IMR-90 (cell line): ENCODE measurements at regions not wholly inside any gene's neighbourhood (a gene's known extent, or its start where the extent isn't known, plus 50 kb on each side); places are given as distances from the start of the nearest gene placed in this dataset.

Experiments used
- ATAC-seq: fragments of 200-7000 bp; cut with Tn5 transposase; 2 replicates; pipeline ENCODE4 v1.9.1; 2020; ENCODE audit warnings: low read depth, mild to moderate bottlenecking, moderate library complexity
- BruUV-seq: library from RNA; stranded (reverse); fragments of 400-500 nt; replicated peaks from 2 replicates; lab custom pipeline; 2021; lab: Mats Ljungman, UMichigan
- CTCF ChIA-PET: fragments of 300-600 bp; formaldehyde crosslinking; extraction: SDS; loops from one replicate; lab custom pipeline; 2021; ENCODE audit warnings: antibody characterized with exemption; lab: Yijun Ruan, JAX
- POLR2A ChIA-PET: fragments of 300-600 bp; sonication (Branson Sonifier 250); formaldehyde crosslinking; loops from one replicate; lab custom pipeline; 2022; ENCODE audit warnings: antibody characterized with exemption; ENCODE audit not compliant: unreplicated experiment; lab: Charles Lee
- DNase-seq: peaks from one replicate; pipeline ENCODE4 v3.0.0; 2013
- H2AFZ ChIP-seq: replicated peaks from 2 replicates; pipeline ENCODE3; 2013; ENCODE audit warnings: low read length, mild to moderate bottlenecking; ENCODE audit not compliant: poor library complexity
- H2AK5ac ChIP-seq: 2 replicates; pipeline ENCODE4 v1.6.1; 2013; ENCODE audit warnings: low read depth, low read length, inconsistent platforms
- H2AK9ac ChIP-seq: replicated peaks from 2 replicates; pipeline ENCODE3; 2013; ENCODE audit warnings: mild to moderate bottlenecking, low read depth, low read length, moderate library complexity; ENCODE audit not compliant: poor library complexity
- H2BK120ac ChIP-seq: 2 replicates; pipeline ENCODE4 v1.6.1; 2013; ENCODE audit warnings: low read depth, low read length, inconsistent platforms
- H2BK15ac ChIP-seq: 3 replicates; pipeline ENCODE4 v1.6.1; 2013; ENCODE audit warnings: low read depth, low read length, inconsistent platforms
- H2BK20ac ChIP-seq: 2 replicates; pipeline ENCODE4 v1.6.1; 2013; ENCODE audit warnings: low read depth, mild to moderate bottlenecking, inconsistent platforms, low read length, moderate library complexity
- H2BK5ac ChIP-seq: 2 replicates; pipeline ENCODE4 v1.6.1; 2013; ENCODE audit warnings: mild to moderate bottlenecking, low read depth, low read length, inconsistent platforms; ENCODE audit not compliant: poor library complexity, severe bottlenecking
- H3K14ac ChIP-seq: replicated peaks from 2 replicates; pipeline ENCODE4 v1.6.1; 2013; ENCODE audit warnings: low read depth, low read length, inconsistent platforms
- H3K18ac ChIP-seq: 2 replicates; pipeline ENCODE4 v1.6.1; 2013; ENCODE audit warnings: low read depth, low read length, control low read depth
- H3K23ac ChIP-seq: 2 replicates; pipeline ENCODE4 v1.6.1; 2013; ENCODE audit warnings: low read depth, low read length, inconsistent platforms
- H3K27ac ChIP-seq: 2 replicates; pipeline ENCODE4 v1.5.1; 2013; ENCODE audit warnings: mild to moderate bottlenecking, control low read depth, low read length; ENCODE audit not compliant: insufficient read depth
- H3K27me3 ChIP-seq: 2 replicates; pipeline ENCODE4 v1.6.1; 2013; ENCODE audit warnings: low read length; ENCODE audit not compliant: control insufficient read depth, insufficient read depth
- H3K36me3 ChIP-seq: 2 replicates; pipeline ENCODE4 v1.6.1; 2013; ENCODE audit warnings: low read length, mixed read lengths; ENCODE audit not compliant: control insufficient read depth, insufficient read depth
- H3K4ac ChIP-seq: 2 replicates; pipeline ENCODE4 v1.6.1; 2013; ENCODE audit warnings: low read depth, low read length, inconsistent platforms
- H3K4me1 ChIP-seq: 2 replicates; pipeline ENCODE4 v1.6.1; 2013; ENCODE audit warnings: low read length, mixed read lengths; ENCODE audit not compliant: control insufficient read depth, insufficient read depth
- H3K4me2 ChIP-seq: 2 replicates; pipeline ENCODE4 v1.6.1; 2013; ENCODE audit warnings: low read depth, mild to moderate bottlenecking, control low read depth, low read length, moderate library complexity
- H3K4me3 ChIP-seq: 2 replicates; pipeline ENCODE4 v1.5.1; 2013; ENCODE audit warnings: low read depth, mild to moderate bottlenecking, control low read depth, low read length, moderate library complexity; ENCODE audit not compliant: insufficient read depth
- H3K56ac ChIP-seq: 2 replicates; pipeline ENCODE4 v1.6.1; 2013; ENCODE audit warnings: low read length, inconsistent platforms; ENCODE audit not compliant: insufficient read depth; ENCODE audit errors: extremely low read depth
- H3K79me1 ChIP-seq, 2 experiments: 2 replicates each; pipeline ENCODE4 v1.6.1; 2013; ENCODE audit warnings: low read length in 2 of 2, inconsistent platforms in 1 of 2, low read depth in 1 of 2
- H3K9ac ChIP-seq: 2 replicates; pipeline ENCODE4 v1.6.1; 2013; ENCODE audit warnings: low read depth, low read length, control low read depth
- H3K9me1 ChIP-seq: 2 replicates; pipeline ENCODE4 v1.6.1; 2013; ENCODE audit warnings: low read length, inconsistent platforms; ENCODE audit not compliant: insufficient read depth
- H3K9me3 ChIP-seq: 2 replicates; pipeline ENCODE4 v1.6.1; 2013; ENCODE audit warnings: low read length; ENCODE audit not compliant: control insufficient read depth, insufficient read depth
- H4K20me1 ChIP-seq: 2 replicates; pipeline ENCODE4 v1.6.1; 2013; ENCODE audit warnings: low read length, inconsistent platforms; ENCODE audit not compliant: insufficient read depth
- H4K5ac ChIP-seq: 2 replicates; pipeline ENCODE4 v1.6.1; 2013; ENCODE audit warnings: mild to moderate bottlenecking, low read depth, low read length, control low read depth
- H4K8ac ChIP-seq, 2 experiments: 2 replicates each; pipeline ENCODE4 v1.6.1; 2013; ENCODE audit warnings: low read depth in 2 of 2, low read length in 2 of 2, control low read depth in 1 of 2, inconsistent platforms in 1 of 2
- H4K91ac ChIP-seq: 2 replicates; pipeline ENCODE4 v1.6.1; 2013; ENCODE audit warnings: low read depth, low read length, inconsistent platforms; ENCODE audit not compliant: insufficient read depth
- BHLHE40 ChIP-seq: fragments of 150-350 bp; IDR thresholded peaks from 2 replicates; pipeline ENCODE4 v1.6.1; 2016; ENCODE audit warnings: mild to moderate bottlenecking, low read depth, low read length
- CEBPB ChIP-seq: IDR thresholded peaks from 2 replicates; pipeline ENCODE4 v1.6.1; 2012; ENCODE audit warnings: low read depth, low read length, improper control_type of control experiment
- CHD1 ChIP-seq: IDR thresholded peaks from 2 replicates; pipeline ENCODE4 v1.6.1; 2012; ENCODE audit warnings: low read depth, low read length, improper control_type of control experiment
- CTCF ChIP-seq: conservative IDR thresholded peaks from 2 replicates; pipeline ENCODE4 v1.5.1; 2012; ENCODE audit warnings: mild to moderate bottlenecking, low read depth, low read length, improper control_type of control experiment
- ELK1 ChIP-seq: fragments of 150-350 bp; IDR thresholded peaks from 2 replicates; pipeline ENCODE4 v1.6.1; 2016; ENCODE audit warnings: low read depth, mild to moderate bottlenecking, low read length, moderate library complexity, borderline replicate concordance
- FOS ChIP-seq: fragments of 150-350 bp; IDR thresholded peaks from 2 replicates; pipeline ENCODE4 v1.6.1; 2016; ENCODE audit warnings: low read depth, low read length
- MAFK ChIP-seq: IDR thresholded peaks from 2 replicates; pipeline ENCODE4 v1.6.1; 2012; ENCODE audit warnings: low read depth, low read length, improper control_type of control experiment
- MAZ ChIP-seq: IDR thresholded peaks from 2 replicates; pipeline ENCODE4 v1.6.1; 2012; ENCODE audit warnings: low read depth, mild to moderate bottlenecking, low read length, improper control_type of control experiment, moderate library complexity, borderline replicate concordance
- MXI1 ChIP-seq: IDR thresholded peaks from 2 replicates; pipeline ENCODE4 v1.6.1; 2012; ENCODE audit warnings: low read depth, mild to moderate bottlenecking, low read length, moderate library complexity, borderline replicate concordance
- NFE2L2 ChIP-seq: fragments of 150-350 bp; IDR thresholded peaks from 2 replicates; pipeline ENCODE4 v1.6.1; 2016; ENCODE audit warnings: low read depth, mild to moderate bottlenecking, low read length
- POLR2A ChIP-seq: IDR thresholded peaks from 2 replicates; pipeline ENCODE4 v1.6.1; 2012; ENCODE audit warnings: mild to moderate bottlenecking, low read depth, low read length
- RAD21 ChIP-seq: IDR thresholded peaks from 2 replicates; pipeline ENCODE4 v1.6.1; 2012; ENCODE audit warnings: low read length, improper control_type of control experiment
- RCOR1 ChIP-seq: IDR thresholded peaks from 2 replicates; pipeline ENCODE4 v1.6.1; 2012; ENCODE audit warnings: mild to moderate bottlenecking, low read length, improper control_type of control experiment; ENCODE audit not compliant: insufficient replicate concordance
- RFX5 ChIP-seq: IDR thresholded peaks from 2 replicates; pipeline ENCODE4 v1.8.0; 2012; ENCODE audit warnings: low read depth, mild to moderate bottlenecking, low read length, moderate library complexity
- SMC3 ChIP-seq: fragments of 150-350 bp; IDR thresholded peaks from 2 replicates; pipeline ENCODE4 v1.6.1; 2016; ENCODE audit warnings: low read depth, mild to moderate bottlenecking, antibody characterized with exemption, low read length, moderate library complexity
- USF2 ChIP-seq: fragments of 150-350 bp; IDR thresholded peaks from 2 replicates; pipeline ENCODE4 v1.6.1; 2017; ENCODE audit warnings: mild to moderate bottlenecking, antibody characterized with exemption, low read length, low read depth
- WGBS, 2 experiments: methylation state at CpG; one replicate each; pipeline versions ENCODE4 v1.1.5 to v1.1.7; 2013; ENCODE audit warnings: missing lambda C conversion rate in 2 of 2; ENCODE audit not compliant: insufficient read length in 1 of 2; ENCODE audit errors: extremely low coverage in 2 of 2; 5-methylcytosine and 5-hydroxymethylcytosine counted together
- dilution Hi-C: fragments of 300-500 bp; cut with HindIII; formaldehyde crosslinking; loops from one replicate; pipeline ENCODE4 v1.14.3; 2018; ENCODE audit warnings: low sequenced_read_pairs; ENCODE audit not compliant: unreplicated experiment
- in situ Hi-C: fragments of 300-500 bp; cut with MboI; formaldehyde crosslinking; loops from 3 replicates; pipeline ENCODE4 v1.14.3; 2019; ENCODE audit warnings: low sequenced_read_pairs, inconsistent platforms, mixed read lengths
- intact Hi-C: fragments of 100-400 bp; cut with micrococcal nuclease; formaldehyde crosslinking; loops from 2 replicates; pipeline ENCODE4 v1.10.0; 2022

- Histone ChIP-seq H3K18ac (no peak overlapping the region), H4K5ac (no peak overlapping the region), H4K20me1 (no peaks in the 10 kb centered on the region), H3K4me2 (no peak overlapping the region), H3K27ac (no peak overlapping the region), H3K56ac (no peak overlapping the region), H2BK20ac (no peak overlapping the region), H2AK5ac (no peak overlapping the region), H3K23ac (no peak overlapping the region), H2BK15ac (no peak overlapping the region), H3K4ac (no peak overlapping the region), H3K79me1 (no peaks in the 10 kb centered on the region), H3K14ac (no peak overlapping the region), H2BK5ac (no peak overlapping the region), H3K9ac (no peak overlapping the region), H2AFZ (no peak overlapping the region), H3K9me1 (no peaks in the 10 kb centered on the region), H2BK120ac (no peak overlapping the region), H2AK9ac (no peak overlapping the region), H3K9me3 (peaks cover 2% of the 10 kb centered on the region; the same call in 1 of the 2 replicates), H3K36me3 (no peaks in the 10 kb centered on the region), H3K4me3 (no peak overlapping the region), H4K91ac (no peak overlapping the region), H3K27me3 (no peaks in the 10 kb centered on the region), H4K8ac (no peak overlapping the region), H3K4me1 (no peaks in the 10 kb centered on the region)
- ChIA-PET POLR2A (no interaction called here), CTCF (no interaction called here)
- BruUV-seq = no TSS peak
- in situ Hi-C loops (no loop called here), dilution Hi-C loops (no loop called here), intact Hi-C loops (no loop called here)
- no peak for ATAC-seq
- no CpG with 5 or more reads among the region's 2 CpGs for WGBS, 2 experiments
- TF ChIP-seq CTCF = no peak
- no peak for TF ChIP-seq RFX5
- no peak for TF ChIP-seq NFE2L2
- TF ChIP-seq SMC3 = no peak
- no peak for TF ChIP-seq MAZ
- TF ChIP-seq RCOR1 = no peak
- no peak for TF ChIP-seq MAFK
- TF ChIP-seq FOS = no peak
- TF ChIP-seq POLR2A = no peak
- TF ChIP-seq USF2 = no peak
- no peak for TF ChIP-seq MXI1
- no peak for TF ChIP-seq CEBPB
- TF ChIP-seq BHLHE40 = no peak
- no peak for TF ChIP-seq CHD1
- TF ChIP-seq RAD21 = no peak
- no peak for TF ChIP-seq ELK1
- no peak for DNase-seq
Measured at GRCh38 chr13:40124633-40125015, 469.2 kb downstream of the COG6 start.
